Liver (tissue), 8 donors: ENCODE measurements at regions not wholly inside any gene's neighbourhood (a gene's known extent, or its start where the extent isn't known, plus 50 kb on each side); places are given as distances from the start of the nearest gene placed in this dataset.

Source experiments
- DNase-seq: peaks from one replicate; pipeline ENCODE4 v3.0.0-alpha.2; 2017; ENCODE audit warnings: low spot score
- H3K27ac ChIP-seq, 2 donors: one replicate each; pipeline ENCODE4 v1.7.0; 2013; ENCODE audit warnings: inconsistent platforms in 2 of 2, low read length in 2 of 2, control low read depth in 1 of 2, low read depth in 1 of 2, mild to moderate bottlenecking in 1 of 2
- H3K27me3 ChIP-seq, 4 donors: one replicate each; pipeline versions ENCODE4 v1.6.1 to v1.7.0; 2013; ENCODE audit warnings: low read length in 3 of 4, inconsistent platforms in 1 of 4, mild to moderate bottlenecking in 1 of 4, moderate library complexity in 1 of 4; ENCODE audit not compliant: control insufficient read depth in 4 of 4, insufficient read depth in 4 of 4
- H3K36me3 ChIP-seq, 4 donors: one replicate each; pipeline versions ENCODE4 v1.6.1 to v1.7.0; 2013; ENCODE audit warnings: low read length in 3 of 4, mild to moderate bottlenecking in 3 of 4, low read depth in 1 of 4, moderate library complexity in 1 of 4; ENCODE audit not compliant: control insufficient read depth in 4 of 4, insufficient read depth in 3 of 4
- H3K4me1 ChIP-seq, 4 donors: one replicate each; pipeline versions ENCODE4 v1.6.1 to v1.7.0; 2013; ENCODE audit warnings: low read length in 3 of 4, mild to moderate bottlenecking in 3 of 4, moderate library complexity in 1 of 4; ENCODE audit not compliant: control insufficient read depth in 4 of 4, insufficient read depth in 4 of 4
- H3K4me3 ChIP-seq, 3 donors: one replicate each; pipeline versions ENCODE4 v1.6.1 to v1.7.0; 2013; ENCODE audit warnings: low read length in 3 of 3, control low read depth in 1 of 3, low read depth in 1 of 3, mild to moderate bottlenecking in 1 of 3
- H3K9ac ChIP-seq, 2 donors: one replicate each; pipeline ENCODE4 v1.7.0; 2013; ENCODE audit warnings: low read length in 2 of 2, mild to moderate bottlenecking in 2 of 2, moderate library complexity in 2 of 2, control low read depth in 1 of 2, low read depth in 1 of 2
- H3K9me3 ChIP-seq, 4 donors: one replicate each; pipeline versions ENCODE4 v1.6.1 to v1.7.0; 2013; ENCODE audit warnings: low read length in 3 of 4; ENCODE audit not compliant: control insufficient read depth in 4 of 4
- ATF3 ChIP-seq: IDR thresholded peaks from 2 replicates; pipeline ENCODE4 v1.6.1; 2016; ENCODE audit warnings: antibody characterized with exemption
- CTCF ChIP-seq: fragments of 150-350 bp; IDR thresholded peaks from 2 replicates; pipeline ENCODE4 v1.5.1; 2017; ENCODE audit warnings: improper control_type of control experiment, low read depth, low read length; ENCODE audit not compliant: missing input control
- EGR1 ChIP-seq, 2 donors: IDR thresholded peaks; 2 replicates each; pipeline ENCODE4 v1.6.1; 2016 to 2018; ENCODE audit warnings: antibody characterized with exemption in 2 of 2, low read depth in 2 of 2
- FOXA1 ChIP-seq: IDR thresholded peaks from 2 replicates; pipeline ENCODE4 v1.6.1; 2016; ENCODE audit warnings: antibody characterized with exemption
- FOXA2 ChIP-seq: IDR thresholded peaks from 2 replicates; pipeline ENCODE4 v1.6.1; 2016; ENCODE audit warnings: antibody characterized with exemption
- GABPA ChIP-seq, 2 donors: IDR thresholded peaks in 1 of 2; conservative IDR thresholded peaks in 1 of 2; 2 replicates each; pipeline ENCODE4 v1.6.1; 2016; ENCODE audit warnings: antibody characterized with exemption in 2 of 2, mild to moderate bottlenecking in 1 of 2, moderate library complexity in 1 of 2
- HNF4A ChIP-seq, 2 donors: conservative IDR thresholded peaks; 2 replicates each; pipeline ENCODE4 v1.6.1; 2016; ENCODE audit warnings: antibody characterized with exemption in 2 of 2, mild to moderate bottlenecking in 2 of 2
- HNF4G ChIP-seq: IDR thresholded peaks from 2 replicates; pipeline ENCODE4 v1.6.1; 2016; ENCODE audit warnings: antibody characterized with exemption
- JUND ChIP-seq, 2 donors: IDR thresholded peaks; 2 replicates each; pipeline ENCODE4 v1.6.1; 2016; ENCODE audit warnings: antibody characterized with exemption in 2 of 2
- MAX ChIP-seq: IDR thresholded peaks from 2 replicates; pipeline ENCODE4 v1.6.1; 2016; ENCODE audit warnings: antibody characterized with exemption
- NR2F2 ChIP-seq: IDR thresholded peaks from 2 replicates; pipeline ENCODE4 v1.6.1; 2016; ENCODE audit warnings: antibody characterized with exemption
- REST ChIP-seq: IDR thresholded peaks from 2 replicates; pipeline ENCODE4 v1.6.1; 2016; ENCODE audit warnings: antibody characterized with exemption, mild to moderate bottlenecking
- RXRA ChIP-seq, 2 donors: IDR thresholded peaks; 2 replicates each; pipeline ENCODE4 v1.6.1; 2017 to 2018; ENCODE audit warnings: antibody characterized with exemption in 2 of 2, mild to moderate bottlenecking in 1 of 2
- SP1 ChIP-seq: IDR thresholded peaks from 2 replicates; pipeline ENCODE4 v1.6.1; 2018; ENCODE audit warnings: antibody characterized with exemption, mild to moderate bottlenecking
- TAF1 ChIP-seq: conservative IDR thresholded peaks from 2 replicates; pipeline ENCODE4 v1.6.1; 2016; ENCODE audit warnings: antibody characterized with exemption, mild to moderate bottlenecking
- YY1 ChIP-seq: IDR thresholded peaks from 2 replicates; pipeline ENCODE4 v1.6.1; 2016; ENCODE audit warnings: antibody characterized with exemption, mild to moderate bottlenecking
- WGBS: extraction: QIAGEN DNeasy Blood & Tissue Kit; methylation state at CpG from one replicate; pipeline ENCODE4 v1.1.7; 2013; 5-methylcytosine and 5-hydroxymethylcytosine counted together
- donor health status: healthy.
- donor health status: healthy.
- donor health status: healthy.
- donor health status: healthy.
- donor health status: healthy.

- WGBS: 71% methylated on average over 3 of the region's 3 CpGs
- no peaks in the 10 kb centered on the region for H3K27me3 ChIP-seq
- no peak overlapping the region for H3K27ac ChIP-seq
- H3K36me3 ChIP-seq: no peaks in the 10 kb centered on the region
- TF ChIP-seq YY1 (no peak), GABPA (IDR thresholded peaks at IDR 0.05 in 1 of 2, conservative IDR thresholded peaks at IDR 0.05 in 1 of 2) (no peak), RXRA (IDR thresholded peaks at IDR 0.05) (no peak), EGR1 (IDR thresholded peaks at IDR 0.05; ENCODE audit: low read depth in 2 of 2) (no peak), TAF1 (no peak), HNF4A (conservative IDR thresholded peaks at IDR 0.05) (no peak), FOXA2 (no peak), HNF4G (no peak), ATF3 (no peak)
- H3K9me3 ChIP-seq: no peaks in the 10 kb centered on the region
- H3K9ac ChIP-seq: no peak overlapping the region
- H3K4me3 ChIP-seq: no peak overlapping the region
- no peaks in the 10 kb centered on the region for H3K4me1 ChIP-seq
- no peak for DNase-seq
These were observed 103.9 kb downstream of the FSCB start for GRCh38 chr14:44403193-44403592.

- Histone ChIP-seq H3K9me3 (no peaks in the 10 kb centered on the region), H3K27ac (no peak overlapping the region), H3K9ac (no peak overlapping the region), H3K27me3 (no peaks in the 10 kb centered on the region), H3K4me1 (no peaks in the 10 kb centered on the region), H3K4me3 (no peak overlapping the region), H3K36me3 (no peaks in the 10 kb centered on the region)
- WGBS: 55% methylated on average over 2 of the region's 2 CpGs
- no peak for DNase-seq
- no peak for TF ChIP-seq YY1
- no peak for TF ChIP-seq ATF3
- TF ChIP-seq CTCF: no peak
- TF ChIP-seq HNF4G: no peak
- TF ChIP-seq FOXA1: no peak
- no peak for TF ChIP-seq RXRA (IDR thresholded peaks at IDR 0.05)
- no peak for TF ChIP-seq REST
- TF ChIP-seq TAF1: no peak
These were observed 110.9 kb downstream of the FSCB start for GRCh38 chr14:44396226-44396625.

DNA sequence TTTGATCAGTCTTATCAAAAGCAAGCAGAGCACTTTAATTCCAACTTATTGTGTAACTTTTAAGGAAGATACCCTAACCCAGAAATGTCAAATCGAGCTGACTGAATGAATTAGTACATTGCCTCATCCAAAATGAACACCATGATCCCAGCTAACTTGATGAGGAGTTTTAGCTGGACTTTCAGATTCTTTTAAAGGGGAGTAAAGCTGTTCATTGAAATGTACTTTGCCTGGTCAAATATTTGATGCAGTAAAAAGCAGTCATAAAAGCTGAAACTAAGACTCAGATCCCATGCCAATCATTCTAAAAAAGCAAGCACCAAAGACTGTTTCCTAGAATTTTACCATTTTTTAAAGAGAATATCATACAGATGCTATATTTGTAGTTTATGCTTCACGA, 114.1 kb downstream of the FSCB start:
- no peak overlapping the region for H3K27ac ChIP-seq
- no peak overlapping the region for H3K9ac ChIP-seq
- WGBS: 37% methylated on average over 2 of the region's 2 CpGs
- H3K4me3 ChIP-seq: no peak overlapping the region
- H3K9me3 ChIP-seq: no peaks in the 10 kb centered on the region
- H3K4me1 ChIP-seq: no peaks in the 10 kb centered on the region
- no peak for DNase-seq
- H3K27me3 ChIP-seq: no peaks in the 10 kb centered on the region
- no peak for TF ChIP-seq MAX
- TF ChIP-seq JUND (IDR thresholded peaks at IDR 0.05): no peak
- no peak for TF ChIP-seq NR2F2
- no peak for TF ChIP-seq CTCF
- no peak for TF ChIP-seq EGR1 (IDR thresholded peaks at IDR 0.05; ENCODE audit: low read depth in 2 of 2)
- no peak for TF ChIP-seq SP1
- TF ChIP-seq ATF3: no peak
- no peak for TF ChIP-seq YY1
- no peak for TF ChIP-seq HNF4A (conservative IDR thresholded peaks at IDR 0.05)
- no peak for TF ChIP-seq TAF1
- TF ChIP-seq RXRA (IDR thresholded peaks at IDR 0.05): no peak
- no peaks in the 10 kb centered on the region for H3K36me3 ChIP-seq
